Tibial artery (tissue), 4 donors: ENCODE measurements at regions not wholly inside any gene's neighbourhood (a gene's known extent, or its start where the extent isn't known, plus 50 kb on each side); places are given as distances from the start of the nearest gene placed in this dataset.

Source experiments
- DNase-seq, 2 donors: peaks; one replicate each; pipeline ENCODE4 v3.0.0-alpha.2; 2019
- H3K27ac ChIP-seq, 2 donors: fragments of 200-600 bp; sonication (generic) in 1 of 2; 1 replicate in 1 of 2; 2 replicates in 1 of 2; pipeline ENCODE4 v1.5.1; 2018 to 2019; ENCODE audit warnings: mild to moderate bottlenecking in 1 of 2
- H3K27me3 ChIP-seq, 2 donors: fragments of 200-600 bp; sonication (generic) in 1 of 2; one replicate each; pipeline versions ENCODE4 v1.5.1 to v1.6.0; 2016 to 2019
- H3K36me3 ChIP-seq, 3 donors: fragments of 200-600 bp; sonication (generic) in 2 of 3; one replicate each; pipeline ENCODE4 v1.5.1; 2016 to 2019; ENCODE audit warnings: mild to moderate bottlenecking in 2 of 3
- H3K4me1 ChIP-seq, 4 donors: fragments of 200-600 bp; sonication (generic) in 2 of 4; 1 replicate in 3 of 4; 2 replicates in 1 of 4; pipeline ENCODE4 v1.5.1; 2016 to 2019
- H3K4me3 ChIP-seq, 2 donors: fragments of 200-600 bp; sonication (generic) in 1 of 2; 1 replicate in 1 of 2; 2 replicates in 1 of 2; pipeline ENCODE4 v1.5.1; 2018 to 2019; ENCODE audit warnings: mild to moderate bottlenecking in 2 of 2
- H3K9me3 ChIP-seq, 3 donors: fragments of 200-600 bp; sonication (generic) in 1 of 3; one replicate each; pipeline ENCODE4 v1.5.1; 2016 to 2019
- intact Hi-C: fragments of 100-400 bp; cut with DNase I; formaldehyde crosslinking; loops from one replicate; pipeline ENCODE4 v1.15.0; 2023; ENCODE audit warnings: low total_unique reads
- TF ChIP-seq, protein P1 (sequence below), 2 experiments: fragments of 200-600 bp in 1 of 2; fragments of 450-650 bp in 1 of 2; IDR thresholded peaks; one replicate each; pipeline ENCODE4 v1.5.1; 2017 to 2019; ENCODE audit warnings: antibody characterized with exemption in 2 of 2, mild to moderate bottlenecking in 1 of 2, moderate library complexity in 1 of 2

DNA sequence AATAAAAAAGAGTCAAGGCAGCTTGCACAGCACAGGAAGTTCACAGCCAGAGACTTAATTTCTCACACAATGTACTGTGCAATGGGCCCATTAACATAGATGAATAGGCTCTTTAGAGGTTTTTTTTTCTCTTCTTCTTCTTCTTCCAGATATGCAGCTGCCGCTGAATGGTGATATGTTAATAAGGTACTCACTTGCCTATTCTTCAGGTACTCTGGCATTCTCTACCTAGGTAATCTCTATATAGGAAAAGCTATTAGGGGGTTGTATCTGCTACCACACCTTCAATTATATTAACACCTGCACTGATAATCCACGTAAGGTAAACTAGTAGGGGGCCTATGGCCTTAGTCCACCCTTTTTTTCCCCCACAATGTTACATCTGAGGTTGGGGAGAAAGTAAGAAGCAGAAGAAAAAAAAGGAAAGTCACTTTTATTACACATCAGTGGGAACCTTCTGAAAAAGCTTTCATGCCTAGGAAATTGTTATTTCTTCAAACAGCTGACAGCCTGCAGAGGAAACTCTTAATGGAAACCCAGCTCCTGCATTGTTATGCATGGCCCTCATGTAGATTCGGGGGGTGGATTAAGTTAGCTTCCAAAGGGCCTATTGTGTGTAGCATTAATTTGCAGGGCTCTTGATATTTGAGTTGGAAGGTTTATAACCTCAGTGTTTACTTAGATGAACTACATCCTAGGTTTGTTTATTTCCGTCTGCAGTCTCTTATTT lies 525.5 kb downstream of the ZIC1 start:
- Histone ChIP-seq H3K4me3 (no peak overlapping the region), H3K4me1 (peaks cover 0 to 7% (median 2%) of the 10 kb centered on the region in 4 donors), H3K9me3 (no peaks in the 10 kb centered on the region), H3K27ac (no peak overlapping the region), H3K36me3 (no peaks in the 10 kb centered on the region), H3K27me3 (no peaks in the 10 kb centered on the region)
- intact Hi-C loops, result no loop called here
- no peak for DNase-seq
- TF ChIP-seq, protein P1, sequence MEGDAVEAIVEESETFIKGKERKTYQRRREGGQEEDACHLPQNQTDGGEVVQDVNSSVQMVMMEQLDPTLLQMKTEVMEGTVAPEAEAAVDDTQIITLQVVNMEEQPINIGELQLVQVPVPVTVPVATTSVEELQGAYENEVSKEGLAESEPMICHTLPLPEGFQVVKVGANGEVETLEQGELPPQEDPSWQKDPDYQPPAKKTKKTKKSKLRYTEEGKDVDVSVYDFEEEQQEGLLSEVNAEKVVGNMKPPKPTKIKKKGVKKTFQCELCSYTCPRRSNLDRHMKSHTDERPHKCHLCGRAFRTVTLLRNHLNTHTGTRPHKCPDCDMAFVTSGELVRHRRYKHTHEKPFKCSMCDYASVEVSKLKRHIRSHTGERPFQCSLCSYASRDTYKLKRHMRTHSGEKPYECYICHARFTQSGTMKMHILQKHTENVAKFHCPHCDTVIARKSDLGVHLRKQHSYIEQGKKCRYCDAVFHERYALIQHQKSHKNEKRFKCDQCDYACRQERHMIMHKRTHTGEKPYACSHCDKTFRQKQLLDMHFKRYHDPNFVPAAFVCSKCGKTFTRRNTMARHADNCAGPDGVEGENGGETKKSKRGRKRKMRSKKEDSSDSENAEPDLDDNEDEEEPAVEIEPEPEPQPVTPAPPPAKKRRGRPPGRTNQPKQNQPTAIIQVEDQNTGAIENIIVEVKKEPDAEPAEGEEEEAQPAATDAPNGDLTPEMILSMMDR (IDR thresholded peaks at IDR 0.05), result no peak

DNA sequence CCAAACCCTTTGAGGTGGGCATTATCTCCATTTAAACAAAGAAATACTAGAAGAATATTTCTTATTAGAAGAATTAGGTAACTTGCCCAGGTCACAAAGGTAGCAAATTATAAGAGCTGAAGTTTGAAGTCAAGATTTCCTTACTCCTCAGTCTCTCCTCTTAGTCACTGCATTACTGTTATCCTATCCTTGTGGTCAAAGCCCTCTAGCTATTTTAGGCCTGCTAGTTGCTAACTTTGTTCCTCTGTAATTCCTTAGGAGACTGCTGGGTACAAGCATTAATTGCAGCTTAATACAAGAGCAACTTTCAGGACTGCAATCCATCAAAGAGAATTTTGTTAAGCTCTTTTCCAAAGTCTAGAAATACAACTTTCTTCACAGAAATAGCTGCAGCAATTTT lies 528.2 kb downstream of the ZIC1 start:
- H3K4me3 ChIP-seq, result no peak overlapping the region
- H3K9me3 ChIP-seq, result no peaks in the 10 kb centered on the region
- H3K27me3 ChIP-seq, result no peaks in the 10 kb centered on the region
- TF ChIP-seq, protein P1 (IDR thresholded peaks at IDR 0.05), result no peak
- no peaks in the 10 kb centered on the region for H3K36me3 ChIP-seq
- no peak overlapping the region for H3K27ac ChIP-seq
- DNase-seq, result no peak
- intact Hi-C loops, result no loop called here
- H3K4me1 ChIP-seq, result no peaks in the 10 kb centered on the region

DNA sequence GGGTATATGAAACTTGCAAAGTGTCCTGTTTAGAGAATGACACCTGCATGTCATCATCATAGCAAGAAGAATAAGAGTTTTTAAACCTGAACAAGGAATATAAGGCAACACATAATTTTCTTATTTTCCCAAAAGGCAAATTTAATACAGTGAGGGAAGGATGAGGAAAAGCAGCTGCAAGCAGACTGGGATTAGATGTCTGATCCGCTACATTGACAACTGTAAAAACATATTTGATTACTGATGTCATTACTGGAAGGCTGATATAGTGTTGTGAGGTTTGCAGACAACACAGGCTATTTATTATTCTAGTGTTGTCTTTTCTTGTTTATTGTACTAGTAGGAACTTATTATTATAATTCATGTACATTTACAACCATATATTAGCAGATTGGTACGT lies 528.7 kb downstream of the ZIC1 start:
- intact Hi-C loops, result no loop called here
- Histone ChIP-seq H3K9me3 (no peaks in the 10 kb centered on the region), H3K4me1 (no peaks in the 10 kb centered on the region), H3K4me3 (no peak overlapping the region), H3K36me3 (no peaks in the 10 kb centered on the region), H3K27ac (no peak overlapping the region), H3K27me3 (no peaks in the 10 kb centered on the region)
- TF ChIP-seq, protein P1 (IDR thresholded peaks at IDR 0.05), result no peak
- no peak for DNase-seq

DNA sequence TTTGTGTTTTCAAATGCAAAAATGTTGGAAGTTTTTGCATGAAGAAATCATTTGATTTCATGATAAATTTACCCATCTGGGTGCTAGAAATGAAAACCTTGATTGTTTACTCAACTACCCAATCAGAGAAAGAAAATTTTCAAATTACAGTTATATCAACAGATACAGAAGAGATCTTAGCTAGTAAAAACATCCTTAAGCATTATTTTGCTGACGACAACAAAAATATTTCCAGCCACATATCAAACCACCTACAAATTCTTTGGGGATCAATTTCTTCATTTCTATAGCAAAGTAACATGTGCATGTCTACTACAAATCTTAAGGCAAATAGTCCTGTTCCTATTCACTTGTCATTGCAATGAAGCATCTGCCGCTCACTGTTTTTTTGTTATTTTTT lies 530.3 kb downstream of the ZIC1 start:
- no peak for DNase-seq
- intact Hi-C loops, result no loop called here
- Histone ChIP-seq H3K27ac (no peak overlapping the region), H3K27me3 (no peaks in the 10 kb centered on the region), H3K4me3 (no peak overlapping the region), H3K4me1 (peaks cover 0 to 8% (median under 1%) of the 10 kb centered on the region in 4 donors), H3K36me3 (no peaks in the 10 kb centered on the region), H3K9me3 (no peaks in the 10 kb centered on the region)
- TF ChIP-seq, protein P1 (IDR thresholded peaks at IDR 0.05), result no peak

DNA sequence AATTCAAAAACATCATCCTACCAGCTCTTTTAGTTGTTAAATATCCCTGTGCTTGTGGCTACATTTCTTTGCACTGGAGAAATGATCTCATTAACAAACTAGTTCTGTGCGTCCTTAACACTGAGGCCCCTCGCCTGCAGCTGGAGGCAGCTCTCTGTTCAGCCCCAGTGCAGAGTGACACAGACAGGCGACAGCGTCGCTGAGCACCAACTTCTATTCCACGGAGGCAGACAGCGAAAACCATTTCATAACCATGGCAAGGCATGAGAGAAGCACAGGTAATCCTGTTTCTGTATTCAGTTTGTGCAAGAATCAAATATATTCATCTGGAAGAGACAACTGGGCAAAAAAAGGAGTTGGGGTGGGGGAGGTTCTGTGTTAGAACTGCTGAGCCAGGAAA lies 530.7 kb downstream of the ZIC1 start:
- intact Hi-C loops, result no loop called here
- H3K4me3 ChIP-seq, result no peak overlapping the region
- DNase-seq, result no peak

More for the DNA sequence above, 530.7 kb downstream of the ZIC1 start:
- Histone ChIP-seq H3K4me1 (peaks cover 0 to 8% (median under 1%) of the 10 kb centered on the region in 4 donors), H3K27me3 (no peaks in the 10 kb centered on the region), H3K9me3 (no peaks in the 10 kb centered on the region), H3K36me3 (no peaks in the 10 kb centered on the region), H3K27ac (no peak overlapping the region)
- TF ChIP-seq, protein P1 (IDR thresholded peaks at IDR 0.05), result no peak
